ENCODE measurements at regions not wholly inside any gene's neighbourhood (a gene's known extent, or its start where the extent isn't known, plus 50 kb on each side); places are given as distances from the start of the nearest gene placed in this dataset.
A peak's percentile ranks its signal among the peaks of the same experiment; 100 is the strongest.
"Not testable (repeated sequence)": the region's sequence is repeated elsewhere in the genome, so short reads cannot be mapped to it uniquely, and the experiment has no call there.

GRCh38 chr2:87217741-87218410, 196.2 kb upstream of the PLGLB1 start:
- not testable (repeated sequence) for H3K4me3 Mint-ChIP-seq; H3K9me3 Mint-ChIP-seq; H3K36me3 Mint-ChIP-seq (ENCODE audit: low read depth); H3K4me1 Mint-ChIP-seq (ENCODE audit: low read depth); H3K27ac Mint-ChIP-seq
- peaks cover 10% of the 10 kb centered on the region for H3K27me3 Mint-ChIP-seq (ENCODE audit: insufficient read depth)
- peak; percentile 53 for DNase-seq (ENCODE audit: low spot score)
- intact Hi-C loops (cut with micrococcal nuclease), result loop anchor here (2.0 kb wide), 1 partner anchor 409 kb away; no protein-coding TSS in a partner anchor

DNA sequence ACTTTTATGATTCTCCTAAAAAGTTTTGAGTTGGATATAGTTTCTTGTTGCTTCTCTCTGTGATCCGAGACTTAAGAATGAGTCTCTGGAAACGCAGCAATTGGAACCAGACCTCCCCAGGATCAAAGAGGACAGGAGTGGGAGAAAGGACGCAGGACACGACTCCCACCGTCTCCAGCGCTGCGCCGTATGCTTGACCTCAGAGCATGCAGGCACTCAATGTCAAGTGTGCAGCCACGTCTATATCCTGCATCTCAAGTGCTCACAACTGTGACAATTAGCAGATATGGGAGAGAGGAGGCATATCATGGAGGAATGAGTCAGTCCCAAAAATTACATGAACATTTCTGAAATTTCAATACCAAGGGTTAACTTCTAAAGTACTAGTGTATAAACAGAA, 199.0 kb upstream of the PLGLB1 start:
- H3K36me3 Mint-ChIP-seq (ENCODE audit: low read depth); H3K27ac Mint-ChIP-seq; H3K4me3 Mint-ChIP-seq; DNase-seq (ENCODE audit: low spot score); intact Hi-C loops (cut with micrococcal nuclease); H3K4me1 Mint-ChIP-seq (ENCODE audit: low read depth); H3K9me3 Mint-ChIP-seq: not testable (repeated sequence)
- peaks cover 14% of the 10 kb centered on the region for H3K27me3 Mint-ChIP-seq (ENCODE audit: insufficient read depth)

GRCh38 chr2:87222131-87222530, 200.5 kb upstream of the PLGLB1 start:
- H3K4me1 Mint-ChIP-seq (ENCODE audit: low read depth); H3K27ac Mint-ChIP-seq; H3K9me3 Mint-ChIP-seq; H3K36me3 Mint-ChIP-seq (ENCODE audit: low read depth); intact Hi-C loops (cut with micrococcal nuclease); H3K4me3 Mint-ChIP-seq; DNase-seq (ENCODE audit: low spot score): not testable (repeated sequence)
- peaks cover 15% of the 10 kb centered on the region for H3K27me3 Mint-ChIP-seq (ENCODE audit: insufficient read depth)

DNA sequence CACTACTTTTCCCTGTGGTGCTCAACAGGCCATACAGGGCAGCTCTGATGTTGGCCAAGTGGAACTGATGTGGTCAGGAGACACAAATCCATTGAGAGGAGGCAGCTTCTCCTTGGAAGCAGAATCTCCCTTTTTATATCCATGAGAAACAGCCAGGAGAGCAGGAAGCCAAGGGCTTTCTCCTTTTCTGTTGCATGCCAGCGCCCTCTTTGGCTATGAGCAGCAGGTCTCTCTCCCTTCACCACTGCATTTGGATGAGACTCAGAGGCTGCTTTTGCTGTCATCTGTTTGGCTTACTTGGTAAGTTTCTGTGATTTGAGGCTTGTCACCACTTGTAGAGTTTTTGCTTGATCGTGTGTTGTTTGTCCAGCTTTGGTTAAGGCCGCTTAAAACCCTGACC, 202.2 kb upstream of the PLGLB1 start:
- H3K4me1 Mint-ChIP-seq (ENCODE audit: low read depth); H3K27ac Mint-ChIP-seq; H3K36me3 Mint-ChIP-seq (ENCODE audit: low read depth); DNase-seq (ENCODE audit: low spot score); H3K4me3 Mint-ChIP-seq; H3K9me3 Mint-ChIP-seq; intact Hi-C loops (cut with micrococcal nuclease): not testable (repeated sequence)
- peaks cover 15% of the 10 kb centered on the region for H3K27me3 Mint-ChIP-seq (ENCODE audit: insufficient read depth)

DNA sequence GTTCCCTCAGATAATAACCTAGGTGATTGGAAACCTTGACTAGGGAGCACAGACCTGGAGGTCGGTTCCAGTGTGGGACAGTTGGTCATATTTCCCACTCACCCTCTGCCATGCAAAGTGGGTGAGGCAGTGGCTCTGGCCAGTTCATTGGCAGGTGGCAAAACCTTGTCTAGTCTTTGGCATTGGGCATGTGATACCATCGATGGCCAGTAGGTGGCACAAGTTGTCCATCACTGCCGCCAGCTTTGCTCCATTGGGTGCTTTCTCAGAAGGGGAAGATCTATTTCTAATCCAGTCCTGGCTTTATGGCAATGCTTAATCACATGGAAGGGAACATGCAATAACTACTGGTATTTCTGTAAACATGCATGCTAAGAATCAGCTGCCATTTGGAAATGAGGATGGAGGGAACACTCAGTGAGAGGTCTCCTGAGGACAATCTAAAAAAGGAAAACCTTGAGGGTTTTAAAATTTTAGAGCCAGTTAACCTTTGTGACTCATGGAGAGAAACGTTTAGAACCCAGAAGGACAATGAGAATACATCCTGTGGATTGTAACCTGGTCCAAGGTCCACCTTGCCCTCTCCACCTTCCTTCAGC, 207.5 kb upstream of the PLGLB1 start:
- DNase-seq (ENCODE audit: low spot score); H3K9me3 Mint-ChIP-seq; intact Hi-C loops (cut with micrococcal nuclease); H3K27ac Mint-ChIP-seq; H3K4me3 Mint-ChIP-seq; H3K36me3 Mint-ChIP-seq (ENCODE audit: low read depth); H3K27me3 Mint-ChIP-seq (ENCODE audit: insufficient read depth): not testable (repeated sequence)
- H3K4me1 Mint-ChIP-seq (ENCODE audit: low read depth), result peaks cover 14% of the 10 kb centered on the region

- peaks cover 14% of the 10 kb centered on the region for H3K4me1 Mint-ChIP-seq (ENCODE audit: low read depth)
- H3K9me3 Mint-ChIP-seq; DNase-seq (ENCODE audit: low spot score); H3K36me3 Mint-ChIP-seq (ENCODE audit: low read depth); H3K27ac Mint-ChIP-seq; H3K27me3 Mint-ChIP-seq (ENCODE audit: insufficient read depth); H3K4me3 Mint-ChIP-seq; intact Hi-C loops (cut with micrococcal nuclease): not testable (repeated sequence)
These were observed 208.3 kb upstream of the PLGLB1 start for GRCh38 chr2:87229964-87230363.

DNA sequence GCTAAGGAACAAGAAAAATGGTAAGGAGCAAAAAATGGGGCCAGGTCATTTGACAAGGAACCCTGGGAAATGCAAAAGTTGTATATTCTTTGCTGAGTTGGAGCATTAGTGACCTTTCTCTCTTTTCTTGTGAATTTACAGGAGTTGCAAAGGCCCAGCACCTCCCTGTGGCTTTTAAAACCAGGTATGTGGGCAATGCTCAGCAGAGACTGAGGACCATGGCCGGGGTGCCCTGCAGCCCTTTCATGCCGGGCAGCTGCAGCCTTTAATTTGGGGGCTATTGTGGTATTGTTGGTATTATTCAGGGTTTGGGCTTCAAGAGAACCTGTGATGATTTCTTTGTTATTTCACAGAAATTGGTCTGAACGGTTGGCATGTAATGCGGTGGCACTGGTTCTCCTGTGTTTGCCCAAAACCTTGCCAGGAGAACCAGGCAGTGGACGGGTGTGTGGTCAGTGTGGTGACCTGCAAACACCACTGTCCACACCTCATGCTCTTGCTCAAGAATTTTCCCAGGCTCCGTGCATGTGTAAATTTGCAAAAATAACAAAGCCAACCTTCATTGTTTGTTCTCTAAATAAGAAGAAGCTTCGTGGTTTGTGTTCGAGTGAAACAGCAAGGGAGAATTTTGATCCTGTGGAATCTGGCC, 213.8 kb upstream of the PLGLB1 start:
- H3K9me3 Mint-ChIP-seq; H3K27me3 Mint-ChIP-seq (ENCODE audit: insufficient read depth); DNase-seq (ENCODE audit: low spot score); intact Hi-C loops (cut with micrococcal nuclease); H3K4me3 Mint-ChIP-seq; H3K36me3 Mint-ChIP-seq (ENCODE audit: low read depth); H3K4me1 Mint-ChIP-seq (ENCODE audit: low read depth); H3K27ac Mint-ChIP-seq: not testable (repeated sequence)

- H3K4me1 Mint-ChIP-seq (ENCODE audit: low read depth); H3K27me3 Mint-ChIP-seq (ENCODE audit: insufficient read depth); intact Hi-C loops (cut with micrococcal nuclease); H3K36me3 Mint-ChIP-seq (ENCODE audit: low read depth); DNase-seq (ENCODE audit: low spot score); H3K27ac Mint-ChIP-seq; H3K9me3 Mint-ChIP-seq; H3K4me3 Mint-ChIP-seq: not testable (repeated sequence)
These were observed 216.1 kb upstream of the PLGLB1 start for GRCh38 chr2:87237570-87238336.

DNA sequence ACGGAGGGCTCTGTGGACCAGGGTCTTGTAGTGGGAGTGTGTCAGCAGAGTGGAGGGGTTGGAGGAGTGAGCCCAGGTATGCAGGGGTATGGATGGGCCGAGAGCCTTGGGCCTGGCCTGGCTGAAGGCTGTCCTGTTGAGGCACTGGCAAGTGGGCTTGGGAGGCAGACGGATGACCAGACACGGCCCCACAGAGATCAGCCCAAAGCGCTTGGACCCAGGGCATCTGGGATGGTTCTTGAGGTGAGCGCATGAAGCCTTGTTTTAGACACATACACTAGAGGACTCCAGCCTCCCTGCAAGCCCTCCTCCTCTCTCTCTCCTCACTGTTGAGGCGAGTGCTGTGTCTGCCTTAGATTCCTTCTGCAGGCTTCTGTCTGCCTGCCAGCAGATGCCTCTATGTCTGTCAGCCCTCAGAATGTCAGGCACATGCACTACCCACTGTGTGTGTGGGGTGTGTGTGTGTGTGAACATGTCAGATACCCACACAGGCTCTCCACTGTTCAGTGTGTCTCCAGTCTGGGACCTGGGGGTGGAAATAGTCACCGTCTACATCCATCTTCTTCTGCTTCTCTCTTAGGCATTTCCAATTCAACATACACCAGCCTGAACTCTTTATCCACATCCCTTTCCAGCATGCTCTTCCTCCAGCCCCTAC, 218.0 kb upstream of the PLGLB1 start:
- peak overlapping the region; percentile 34 for H3K27ac Mint-ChIP-seq
- H3K4me1 Mint-ChIP-seq (ENCODE audit: low read depth); H3K9me3 Mint-ChIP-seq; H3K4me3 Mint-ChIP-seq; DNase-seq (ENCODE audit: low spot score); H3K27me3 Mint-ChIP-seq (ENCODE audit: insufficient read depth); intact Hi-C loops (cut with micrococcal nuclease); H3K36me3 Mint-ChIP-seq (ENCODE audit: low read depth): not testable (repeated sequence)

- H3K9me3 Mint-ChIP-seq; DNase-seq (ENCODE audit: low spot score); H3K27ac Mint-ChIP-seq; H3K4me1 Mint-ChIP-seq (ENCODE audit: low read depth); H3K36me3 Mint-ChIP-seq (ENCODE audit: low read depth); H3K27me3 Mint-ChIP-seq (ENCODE audit: insufficient read depth); H3K4me3 Mint-ChIP-seq; intact Hi-C loops (cut with micrococcal nuclease): not testable (repeated sequence)
These were observed 224.5 kb upstream of the PLGLB1 start for GRCh38 chr2:87246066-87246717.

DNA sequence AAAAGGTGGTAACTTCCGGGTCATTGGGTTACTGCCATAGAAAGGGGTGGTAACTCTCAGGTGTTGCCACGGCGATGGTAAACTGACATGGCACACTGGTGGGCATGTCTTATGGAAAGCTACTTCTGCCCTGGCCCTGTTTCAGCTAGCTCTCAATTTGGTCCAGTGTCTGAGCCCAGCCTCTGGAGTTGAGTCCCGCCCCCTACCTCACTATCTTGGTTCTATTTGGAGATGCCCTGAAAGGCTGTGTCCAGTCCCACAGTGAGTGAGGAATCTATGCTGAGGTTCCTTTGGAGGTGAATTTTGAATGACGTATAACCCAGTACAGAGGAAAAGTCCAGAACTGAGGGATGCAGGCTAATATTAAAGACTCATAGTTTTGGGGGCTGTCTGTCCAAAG, 230.4 kb upstream of the PLGLB1 start:
- H3K27me3 Mint-ChIP-seq (ENCODE audit: insufficient read depth); H3K9me3 Mint-ChIP-seq; intact Hi-C loops (cut with micrococcal nuclease); H3K4me3 Mint-ChIP-seq; H3K27ac Mint-ChIP-seq; H3K36me3 Mint-ChIP-seq (ENCODE audit: low read depth); DNase-seq (ENCODE audit: low spot score); H3K4me1 Mint-ChIP-seq (ENCODE audit: low read depth): not testable (repeated sequence)

GRCh38 chr2:87254562-87254961, 232.9 kb upstream of the PLGLB1 start:
- not testable (repeated sequence) for H3K27ac Mint-ChIP-seq

More at GRCh38 chr2:87254562-87254961, 232.9 kb upstream of the PLGLB1 start:
- H3K9me3 Mint-ChIP-seq; H3K36me3 Mint-ChIP-seq (ENCODE audit: low read depth); H3K4me3 Mint-ChIP-seq; H3K27me3 Mint-ChIP-seq (ENCODE audit: insufficient read depth); intact Hi-C loops (cut with micrococcal nuclease); DNase-seq (ENCODE audit: low spot score); H3K4me1 Mint-ChIP-seq (ENCODE audit: low read depth): not testable (repeated sequence)

All from activated T-helper 1 cell treated with anti-CD3 and anti-CD28 coated beads, Interleukin-12 subunit alpha, Interleukin-12 subunit beta, Interleukin-2, Interleukin-4 antibody, amounts not matched to agents 30 ng/mL and 10 ng/mL and 1 ng/mL, durations not matched to agents 14 hours and 24 hours and 36 hours (primary cell).